ENCODE measurements at regions not wholly inside any gene's neighbourhood (a gene's known extent, or its start where the extent isn't known, plus 50 kb on each side); places are given as distances from the start of the nearest gene placed in this dataset.

DNA sequence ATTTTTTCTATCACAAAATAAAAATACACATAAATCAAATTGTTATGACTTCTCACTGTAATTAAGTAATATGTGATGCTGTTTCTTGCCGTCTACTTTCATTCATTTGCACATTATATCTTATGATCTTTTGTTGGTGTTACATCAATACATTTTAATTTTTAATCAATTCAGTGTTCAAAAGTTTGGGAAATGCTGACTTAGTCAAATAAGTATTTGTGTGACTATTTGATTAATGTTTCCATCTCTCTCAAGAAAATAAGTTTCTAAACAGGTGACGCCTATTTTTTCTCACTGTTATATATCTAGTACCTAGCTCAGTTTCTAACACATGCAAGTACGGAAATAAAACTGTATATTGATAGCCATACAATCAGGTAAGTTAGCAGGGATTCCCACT lies 329.5 kb upstream of the KIRREL3 start:
- TF ChIP-seq, protein P1, sequence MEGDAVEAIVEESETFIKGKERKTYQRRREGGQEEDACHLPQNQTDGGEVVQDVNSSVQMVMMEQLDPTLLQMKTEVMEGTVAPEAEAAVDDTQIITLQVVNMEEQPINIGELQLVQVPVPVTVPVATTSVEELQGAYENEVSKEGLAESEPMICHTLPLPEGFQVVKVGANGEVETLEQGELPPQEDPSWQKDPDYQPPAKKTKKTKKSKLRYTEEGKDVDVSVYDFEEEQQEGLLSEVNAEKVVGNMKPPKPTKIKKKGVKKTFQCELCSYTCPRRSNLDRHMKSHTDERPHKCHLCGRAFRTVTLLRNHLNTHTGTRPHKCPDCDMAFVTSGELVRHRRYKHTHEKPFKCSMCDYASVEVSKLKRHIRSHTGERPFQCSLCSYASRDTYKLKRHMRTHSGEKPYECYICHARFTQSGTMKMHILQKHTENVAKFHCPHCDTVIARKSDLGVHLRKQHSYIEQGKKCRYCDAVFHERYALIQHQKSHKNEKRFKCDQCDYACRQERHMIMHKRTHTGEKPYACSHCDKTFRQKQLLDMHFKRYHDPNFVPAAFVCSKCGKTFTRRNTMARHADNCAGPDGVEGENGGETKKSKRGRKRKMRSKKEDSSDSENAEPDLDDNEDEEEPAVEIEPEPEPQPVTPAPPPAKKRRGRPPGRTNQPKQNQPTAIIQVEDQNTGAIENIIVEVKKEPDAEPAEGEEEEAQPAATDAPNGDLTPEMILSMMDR (IDR thresholded peaks at IDR 0.05; ENCODE audit: control extremely low read depth, extremely low read depth), result no peak
- ATAC-seq (ENCODE audit: insufficient read depth, low FRiP score) (no peak), DNase-seq (no peak)
- no peak overlapping the region for H3K4me3 ChIP-seq
- no peak overlapping the region for H3K27ac ChIP-seq (ENCODE audit: low read depth in 1 of 2, low read length in 1 of 2)
- 76 to 82% methylated on average over 3 of the region's 3 CpGs for WGBS, 2 donors
- H3K9me3 ChIP-seq (ENCODE audit: control insufficient read depth in 4 of 4, insufficient read depth in 3 of 4, low read length in 3 of 4), result no peaks in the 10 kb centered on the region
- H3K36me3 ChIP-seq (ENCODE audit: control insufficient read depth in 4 of 4, insufficient read depth in 4 of 4, low read length in 4 of 4), result no peaks in the 10 kb centered on the region
- H3K4me1 ChIP-seq (ENCODE audit: control insufficient read depth in 5 of 5, insufficient read depth in 5 of 5, low read length in 5 of 5), result no peaks in the 10 kb centered on the region
- no peaks in the 10 kb centered on the region for H3K27me3 ChIP-seq (ENCODE audit: control insufficient read depth in 3 of 3, insufficient read depth in 3 of 3, low read length in 2 of 3)
- H3K9ac ChIP-seq (ENCODE audit: insufficient read depth in 1 of 2, low read length in 2 of 2), result no peak overlapping the region

DNA sequence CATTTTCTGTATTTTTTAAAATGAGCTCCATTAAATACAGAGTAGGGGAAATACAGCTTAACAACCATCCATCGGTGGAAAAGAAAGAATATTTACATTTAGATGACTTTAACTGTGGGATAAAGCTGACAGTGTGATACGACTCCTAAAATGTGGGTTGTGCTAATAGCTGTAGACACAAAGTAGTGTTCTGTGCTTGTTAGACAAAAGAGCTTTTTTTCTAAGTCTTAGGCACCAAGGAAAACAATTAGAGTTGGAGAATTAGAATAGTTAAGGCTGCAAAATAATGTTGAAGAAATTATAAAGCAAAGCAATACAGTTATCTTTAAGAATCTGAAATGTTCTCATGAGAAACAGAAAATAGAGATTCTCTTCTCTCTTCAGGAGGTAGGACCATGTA lies 307.7 kb upstream of the KIRREL3 start:
- DNase-seq (no peak), ATAC-seq (ENCODE audit: insufficient read depth, low FRiP score) (no peak)
- Histone ChIP-seq H3K9me3 (ENCODE audit: control insufficient read depth in 4 of 4, insufficient read depth in 3 of 4, low read length in 3 of 4) (no peaks in the 10 kb centered on the region), H3K4me3 (no peak overlapping the region), H3K27me3 (ENCODE audit: control insufficient read depth in 3 of 3, insufficient read depth in 3 of 3, low read length in 2 of 3) (no peaks in the 10 kb centered on the region), H3K4me1 (ENCODE audit: control insufficient read depth in 5 of 5, insufficient read depth in 5 of 5, low read length in 5 of 5) (peaks cover 0 to 5% (median 0%) of the 10 kb centered on the region in 5 donors), H3K9ac (ENCODE audit: insufficient read depth in 1 of 2, low read length in 2 of 2) (no peak overlapping the region), H3K36me3 (ENCODE audit: control insufficient read depth in 4 of 4, insufficient read depth in 4 of 4, low read length in 4 of 4) (no peaks in the 10 kb centered on the region), H3K27ac (ENCODE audit: low read depth in 1 of 2, low read length in 1 of 2) (no peak overlapping the region)
- TF ChIP-seq, protein P1 (IDR thresholded peaks at IDR 0.05; ENCODE audit: control extremely low read depth, extremely low read depth), result no peak
- 73 to 77% methylated on average over 2 of the region's 2 CpGs for WGBS, 2 donors

DNA sequence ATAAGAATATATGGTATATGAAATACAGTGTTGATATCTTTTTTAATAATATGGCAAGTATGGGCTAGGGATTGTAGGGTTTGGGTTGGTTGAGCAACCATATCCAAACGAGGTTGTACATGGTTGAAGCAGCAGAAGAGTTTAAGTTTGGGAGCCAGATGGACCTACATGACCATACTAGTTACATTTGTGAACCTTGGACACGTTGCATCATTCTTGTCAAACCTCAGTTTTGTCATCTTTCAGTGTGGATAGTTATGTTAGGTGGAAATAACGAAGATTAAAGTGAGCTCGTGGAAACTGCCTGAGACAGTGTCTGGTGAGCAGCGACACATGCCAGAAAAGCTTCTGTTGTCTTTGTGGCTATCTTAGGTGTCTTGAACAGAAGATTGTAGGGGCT lies 307.1 kb upstream of the KIRREL3 start:
- 75 to 76% methylated on average over 5 of the region's 5 CpGs for WGBS, 2 donors
- Histone ChIP-seq H3K4me1 (ENCODE audit: control insufficient read depth in 5 of 5, insufficient read depth in 5 of 5, low read length in 5 of 5) (peaks cover 0 to 5% (median 0%) of the 10 kb centered on the region in 5 donors), H3K9ac (ENCODE audit: insufficient read depth in 1 of 2, low read length in 2 of 2) (no peak overlapping the region), H3K9me3 (ENCODE audit: control insufficient read depth in 4 of 4, insufficient read depth in 3 of 4, low read length in 3 of 4) (no peaks in the 10 kb centered on the region), H3K27ac (ENCODE audit: low read depth in 1 of 2, low read length in 1 of 2) (no peak overlapping the region), H3K4me3 (no peak overlapping the region), H3K36me3 (ENCODE audit: control insufficient read depth in 4 of 4, insufficient read depth in 4 of 4, low read length in 4 of 4) (no peaks in the 10 kb centered on the region), H3K27me3 (ENCODE audit: control insufficient read depth in 3 of 3, insufficient read depth in 3 of 3, low read length in 2 of 3) (no peaks in the 10 kb centered on the region)
- no peak for DNase-seq
- ATAC-seq (ENCODE audit: insufficient read depth, low FRiP score), result no peak
- TF ChIP-seq, protein P1 (IDR thresholded peaks at IDR 0.05; ENCODE audit: control extremely low read depth, extremely low read depth), result no peak

DNA sequence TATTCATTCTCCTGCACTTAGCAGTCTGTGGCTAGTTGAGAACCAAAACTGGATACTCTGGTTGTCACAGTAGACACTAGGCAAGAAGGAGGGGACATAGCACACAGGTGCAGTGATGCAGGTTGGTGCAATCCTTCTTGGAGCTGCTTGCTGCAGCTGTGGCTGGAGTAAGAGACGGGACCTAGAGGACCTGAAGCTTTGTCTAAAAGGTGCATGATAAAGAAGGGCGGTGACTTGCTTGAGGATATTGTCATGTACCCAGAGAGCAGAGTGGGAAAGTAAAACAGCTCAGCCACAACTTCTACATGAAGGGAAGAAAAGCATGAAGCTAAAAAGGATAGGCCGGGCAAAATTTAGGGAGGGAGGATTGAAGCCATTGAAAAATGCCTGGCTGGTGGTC lies 304.1 kb upstream of the KIRREL3 start:
- Histone ChIP-seq H3K36me3 (ENCODE audit: control insufficient read depth in 4 of 4, insufficient read depth in 4 of 4, low read length in 4 of 4) (no peaks in the 10 kb centered on the region), H3K9me3 (ENCODE audit: control insufficient read depth in 4 of 4, insufficient read depth in 3 of 4, low read length in 3 of 4) (no peaks in the 10 kb centered on the region), H3K9ac (ENCODE audit: insufficient read depth in 1 of 2, low read length in 2 of 2) (no peak overlapping the region), H3K4me3 (no peak overlapping the region), H3K4me1 (ENCODE audit: control insufficient read depth in 5 of 5, insufficient read depth in 5 of 5, low read length in 5 of 5) (peaks cover 0 to 5% (median 0%) of the 10 kb centered on the region in 5 donors), H3K27ac (ENCODE audit: low read depth in 1 of 2, low read length in 1 of 2) (no peak overlapping the region), H3K27me3 (ENCODE audit: control insufficient read depth in 3 of 3, insufficient read depth in 3 of 3, low read length in 2 of 3) (no peaks in the 10 kb centered on the region)
- 66 to 94% methylated on average over 3 of the region's 3 CpGs for WGBS, 2 donors
- TF ChIP-seq, protein P1 (IDR thresholded peaks at IDR 0.05; ENCODE audit: control extremely low read depth, extremely low read depth), result no peak
- no peak for DNase-seq
- ATAC-seq (ENCODE audit: insufficient read depth, low FRiP score), result no peak
